GM23338 (cell line): ENCODE measurements at regions not wholly inside any gene's neighbourhood (a gene's known extent, or its start where the extent isn't known, plus 50 kb on each side); places are given as distances from the start of the nearest gene placed in this dataset.

Experiments used
- ATAC-seq: fragments of 200-7000 bp; cut with Tn5 transposase; 3 replicates; pipeline ENCODE4 v1.9.1; 2020
- DNase-seq: peaks from one replicate; pipeline ENCODE4 v3.0.0-alpha.2; 2015; ENCODE audit warnings: low spot score
- H2AFZ ChIP-seq: fragments of 200-600 bp; sonication (generic); 2 replicates; pipeline ENCODE4 v1.8.0; 2016; ENCODE audit warnings: antibody characterized with exemption, mild to moderate bottlenecking, moderate library complexity
- H3F3A ChIP-seq: fragments of 200-600 bp; sonication (generic); replicated peaks from 2 replicates; pipeline ENCODE4 v1.8.0; 2017; ENCODE audit warnings: antibody characterized with exemption, mixed run types, low read depth
- H3K27ac ChIP-seq: fragments of 200-600 bp; sonication (generic); 2 replicates; pipeline ENCODE4 v1.6.1; 2016; ENCODE audit warnings: low read depth
- H3K27me3 ChIP-seq: fragments of 200-600 bp; sonication (generic); 2 replicates; pipeline ENCODE4 v1.8.0; 2016; ENCODE audit warnings: mild to moderate bottlenecking, mixed run types, moderate library complexity; ENCODE audit not compliant: insufficient read depth
- H3K36me3 ChIP-seq: fragments of 200-600 bp; sonication (generic); 2 replicates; pipeline ENCODE4 v1.8.0; 2016; ENCODE audit warnings: mild to moderate bottlenecking; ENCODE audit not compliant: insufficient read depth
- H3K4me1 ChIP-seq: fragments of 200-600 bp; sonication (generic); 2 replicates; pipeline ENCODE4 v1.8.0; 2016; ENCODE audit warnings: mild to moderate bottlenecking, moderate library complexity; ENCODE audit not compliant: insufficient read depth
- H3K4me2 ChIP-seq: fragments of 200-600 bp; sonication (generic); 2 replicates; pipeline ENCODE4 v1.7.1; 2017; ENCODE audit warnings: mixed run types
- H3K4me3 ChIP-seq: fragments of 200-600 bp; sonication (generic); 2 replicates; pipeline ENCODE4 v1.6.1; 2016; ENCODE audit warnings: mixed run types
- H3K79me2 ChIP-seq: fragments of 200-600 bp; sonication (generic); replicated peaks from 2 replicates; pipeline ENCODE4 v1.8.0; 2017; ENCODE audit warnings: mild to moderate bottlenecking; ENCODE audit not compliant: insufficient read depth
- H3K9me2 ChIP-seq: fragments of 200-600 bp; sonication (generic); 2 replicates; pipeline ENCODE4 v1.8.0; 2017; ENCODE audit not compliant: insufficient read depth
- H4K20me1 ChIP-seq: fragments of 200-600 bp; sonication (generic); replicated peaks from 2 replicates; pipeline ENCODE4 v1.8.0; 2017; ENCODE audit warnings: mild to moderate bottlenecking; ENCODE audit not compliant: insufficient read depth
- H3K27ac Mint-ChIP-seq: 2 replicates; pipeline ENCODE4 v1.8.0; 2020; ENCODE audit warnings: inconsistent platforms, mild to moderate bottlenecking, moderate library complexity, mixed read lengths
- H3K27me3 Mint-ChIP-seq: 3 replicates; pipeline ENCODE4 v1.8.0; 2022; ENCODE audit warnings: low read depth, mild to moderate bottlenecking, moderate library complexity, mixed read lengths, inconsistent platforms; ENCODE audit not compliant: insufficient read depth, poor library complexity
- H3K36me3 Mint-ChIP-seq: 3 replicates; pipeline ENCODE4 v1.8.0; 2021; ENCODE audit warnings: low read depth, mild to moderate bottlenecking, inconsistent platforms, moderate library complexity, mixed read lengths
- H3K4me1 Mint-ChIP-seq: 3 replicates; pipeline ENCODE4 v1.8.0; 2020; ENCODE audit warnings: mild to moderate bottlenecking, inconsistent platforms, mixed read lengths
- H3K4me3 Mint-ChIP-seq: 3 replicates; pipeline ENCODE4 v1.8.0; 2021; ENCODE audit warnings: moderate library complexity, mild to moderate bottlenecking, inconsistent platforms, mixed read lengths
- H3K9me3 Mint-ChIP-seq: 3 replicates; pipeline ENCODE4 v1.8.0; 2020; ENCODE audit warnings: moderate library complexity, mild to moderate bottlenecking, inconsistent platforms, mixed read lengths
- CREB1 ChIP-seq: fragments of 250-450 bp; sonication (Bioruptor Pico); IDR thresholded peaks from 2 replicates; pipeline ENCODE4 v1.5.0; 2020; ENCODE audit warnings: low read depth, mild to moderate bottlenecking, moderate library complexity
- EZH2 ChIP-seq: fragments of 200-600 bp; sonication (generic); IDR thresholded peaks from one replicate; pipeline ENCODE4 v1.8.0; 2017; ENCODE audit warnings: antibody characterized with exemption, mild to moderate bottlenecking, low read depth; ENCODE audit not compliant: unreplicated experiment
- EZH2phosphoT487 ChIP-seq: fragments of 200-600 bp; sonication (generic); IDR thresholded peaks from one replicate; pipeline ENCODE4 v1.8.1; 2018; ENCODE audit warnings: antibody characterized with exemption; ENCODE audit not compliant: unreplicated experiment
- JUNB ChIP-seq: IDR thresholded peaks from one replicate; pipeline ENCODE4 v1.6.1; 2016; ENCODE audit warnings: antibody characterized with exemption; ENCODE audit not compliant: unreplicated experiment
- NANOG ChIP-seq: IDR thresholded peaks from 2 replicates; pipeline ENCODE4 v1.6.1; 2016; ENCODE audit warnings: antibody characterized with exemption, borderline replicate concordance
- POLR2AphosphoS5 ChIP-seq: IDR thresholded peaks from 2 replicates; pipeline ENCODE4 v1.6.1; 2016; ENCODE audit warnings: antibody characterized with exemption, low read depth
- REST ChIP-seq: IDR thresholded peaks from one replicate; pipeline ENCODE4 v1.6.1; 2018; ENCODE audit warnings: antibody characterized with exemption; ENCODE audit not compliant: unreplicated experiment
- STAT1 ChIP-seq: IDR thresholded peaks from one replicate; pipeline ENCODE4 v1.6.1; 2016; ENCODE audit warnings: antibody characterized with exemption; ENCODE audit not compliant: unreplicated experiment
- ZNF114 ChIP-seq: fragments of 250-450 bp; sonication (Bioruptor Pico); IDR thresholded peaks from 2 replicates; pipeline ENCODE4 v1.5.0; 2020; ENCODE audit warnings: mild to moderate bottlenecking, moderate library complexity
- ZNF331 ChIP-seq: fragments of 250-450 bp; sonication (Bioruptor Pico); IDR thresholded peaks from 2 replicates; pipeline ENCODE4 v1.5.0; 2020; ENCODE audit warnings: low read depth, mild to moderate bottlenecking, moderate library complexity
- TF ChIP-seq, protein P1 (sequence below): fragments of 250-450 bp; sonication (Bioruptor Pico); IDR thresholded peaks from 2 replicates; pipeline ENCODE4 v1.5.0; 2020; ENCODE audit warnings: mild to moderate bottlenecking, moderate library complexity

DNA sequence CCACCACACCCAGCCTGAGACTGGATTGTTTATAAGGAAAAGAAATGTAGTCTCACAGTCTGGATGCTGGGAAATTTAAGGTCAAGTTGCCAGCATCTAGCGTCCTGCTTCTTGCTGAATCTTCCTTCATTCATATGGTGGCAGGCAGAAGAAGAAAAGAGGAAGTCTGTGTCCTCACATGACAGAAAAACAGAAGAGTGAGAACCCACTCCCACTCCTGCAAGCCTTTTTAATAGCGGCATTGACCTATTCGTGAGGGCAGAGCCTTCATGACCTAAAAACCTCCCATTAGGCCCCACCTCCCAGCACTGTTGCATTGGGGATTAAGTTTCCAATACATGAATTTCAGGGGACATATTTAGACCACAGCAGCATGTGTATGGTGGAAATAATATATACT, 160.8 kb upstream of the BMP2 start (continued):
- TF ChIP-seq ZNF114 (CRISPR knock-in tag) (no peak), ZNF331 (no peak), NANOG (no peak), REST (no peak), STAT1 (no peak), POLR2AphosphoS5 (no peak), EZH2phosphoT487 (no peak), CREB1 (CRISPR knock-in tag) (no peak), EZH2 (no peak)

DNA sequence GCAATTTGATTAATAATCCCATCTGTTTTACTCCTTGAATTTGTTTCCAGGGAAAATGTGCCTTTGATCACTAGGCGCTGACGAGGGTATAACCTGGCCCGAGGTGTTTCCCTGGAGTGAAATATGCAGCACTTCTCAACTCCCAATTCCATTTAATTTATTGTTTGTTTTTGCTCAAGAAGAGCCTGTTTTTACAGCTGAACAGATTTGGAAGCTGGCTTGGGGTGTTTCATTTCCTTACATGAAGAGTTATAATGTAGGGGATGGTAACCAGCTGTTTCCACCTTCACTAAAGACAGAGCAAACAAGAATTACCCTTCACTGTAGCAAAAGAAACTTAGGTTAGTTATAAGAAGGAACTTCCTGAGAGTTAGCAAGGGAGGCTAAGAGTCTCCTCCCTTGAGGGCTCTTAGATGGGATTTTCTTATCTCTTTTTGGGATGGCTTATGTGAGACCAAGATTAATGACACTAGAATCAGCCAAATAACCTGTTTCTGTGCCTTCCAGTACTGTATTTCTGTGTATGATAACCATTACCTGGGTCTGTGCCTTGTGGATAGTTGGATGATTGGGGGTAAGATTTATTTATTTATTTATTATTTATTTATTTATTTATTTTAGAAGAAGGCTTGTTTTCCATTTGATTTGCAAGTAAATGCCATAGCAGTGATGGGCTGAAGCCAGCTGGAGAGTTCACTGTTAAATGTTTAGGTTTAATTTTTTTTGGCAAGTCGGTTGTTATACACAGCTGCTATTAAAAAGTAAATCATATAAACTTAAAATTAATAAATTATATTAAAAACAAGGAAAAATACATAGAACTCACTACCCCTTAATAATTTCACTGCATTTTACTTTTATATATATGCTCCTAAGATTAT, 162.2 kb upstream of the BMP2 start:
- Histone ChIP-seq H3K4me3 (no peak overlapping the region), H3K9me2 (no peaks in the 10 kb centered on the region), H2AFZ (no peak overlapping the region), H3K36me3 (no peaks in the 10 kb centered on the region), H3K4me1 (no peaks in the 10 kb centered on the region), H3K27ac (no peak overlapping the region), H3F3A (no peaks in the 10 kb centered on the region), H4K20me1 (no peaks in the 10 kb centered on the region), H3K27me3 (no peaks in the 10 kb centered on the region), H3K4me2 (no peak overlapping the region), H3K79me2 (no peaks in the 10 kb centered on the region)
- Mint-ChIP-seq H3K4me1 (no peaks in the 10 kb centered on the region), H3K27ac (no peak overlapping the region), H3K27me3 (no peaks in the 10 kb centered on the region), H3K36me3 (no peaks in the 10 kb centered on the region), H3K9me3 (no peaks in the 10 kb centered on the region), H3K4me3 (no peak overlapping the region)
- DNase-seq = no peak
- ATAC-seq = no peak
- TF ChIP-seq EZH2phosphoT487 (no peak), JUNB (no peak), ZNF114 (CRISPR knock-in tag) (no peak), REST (no peak), STAT1 (no peak)
- TF ChIP-seq, protein P1, sequence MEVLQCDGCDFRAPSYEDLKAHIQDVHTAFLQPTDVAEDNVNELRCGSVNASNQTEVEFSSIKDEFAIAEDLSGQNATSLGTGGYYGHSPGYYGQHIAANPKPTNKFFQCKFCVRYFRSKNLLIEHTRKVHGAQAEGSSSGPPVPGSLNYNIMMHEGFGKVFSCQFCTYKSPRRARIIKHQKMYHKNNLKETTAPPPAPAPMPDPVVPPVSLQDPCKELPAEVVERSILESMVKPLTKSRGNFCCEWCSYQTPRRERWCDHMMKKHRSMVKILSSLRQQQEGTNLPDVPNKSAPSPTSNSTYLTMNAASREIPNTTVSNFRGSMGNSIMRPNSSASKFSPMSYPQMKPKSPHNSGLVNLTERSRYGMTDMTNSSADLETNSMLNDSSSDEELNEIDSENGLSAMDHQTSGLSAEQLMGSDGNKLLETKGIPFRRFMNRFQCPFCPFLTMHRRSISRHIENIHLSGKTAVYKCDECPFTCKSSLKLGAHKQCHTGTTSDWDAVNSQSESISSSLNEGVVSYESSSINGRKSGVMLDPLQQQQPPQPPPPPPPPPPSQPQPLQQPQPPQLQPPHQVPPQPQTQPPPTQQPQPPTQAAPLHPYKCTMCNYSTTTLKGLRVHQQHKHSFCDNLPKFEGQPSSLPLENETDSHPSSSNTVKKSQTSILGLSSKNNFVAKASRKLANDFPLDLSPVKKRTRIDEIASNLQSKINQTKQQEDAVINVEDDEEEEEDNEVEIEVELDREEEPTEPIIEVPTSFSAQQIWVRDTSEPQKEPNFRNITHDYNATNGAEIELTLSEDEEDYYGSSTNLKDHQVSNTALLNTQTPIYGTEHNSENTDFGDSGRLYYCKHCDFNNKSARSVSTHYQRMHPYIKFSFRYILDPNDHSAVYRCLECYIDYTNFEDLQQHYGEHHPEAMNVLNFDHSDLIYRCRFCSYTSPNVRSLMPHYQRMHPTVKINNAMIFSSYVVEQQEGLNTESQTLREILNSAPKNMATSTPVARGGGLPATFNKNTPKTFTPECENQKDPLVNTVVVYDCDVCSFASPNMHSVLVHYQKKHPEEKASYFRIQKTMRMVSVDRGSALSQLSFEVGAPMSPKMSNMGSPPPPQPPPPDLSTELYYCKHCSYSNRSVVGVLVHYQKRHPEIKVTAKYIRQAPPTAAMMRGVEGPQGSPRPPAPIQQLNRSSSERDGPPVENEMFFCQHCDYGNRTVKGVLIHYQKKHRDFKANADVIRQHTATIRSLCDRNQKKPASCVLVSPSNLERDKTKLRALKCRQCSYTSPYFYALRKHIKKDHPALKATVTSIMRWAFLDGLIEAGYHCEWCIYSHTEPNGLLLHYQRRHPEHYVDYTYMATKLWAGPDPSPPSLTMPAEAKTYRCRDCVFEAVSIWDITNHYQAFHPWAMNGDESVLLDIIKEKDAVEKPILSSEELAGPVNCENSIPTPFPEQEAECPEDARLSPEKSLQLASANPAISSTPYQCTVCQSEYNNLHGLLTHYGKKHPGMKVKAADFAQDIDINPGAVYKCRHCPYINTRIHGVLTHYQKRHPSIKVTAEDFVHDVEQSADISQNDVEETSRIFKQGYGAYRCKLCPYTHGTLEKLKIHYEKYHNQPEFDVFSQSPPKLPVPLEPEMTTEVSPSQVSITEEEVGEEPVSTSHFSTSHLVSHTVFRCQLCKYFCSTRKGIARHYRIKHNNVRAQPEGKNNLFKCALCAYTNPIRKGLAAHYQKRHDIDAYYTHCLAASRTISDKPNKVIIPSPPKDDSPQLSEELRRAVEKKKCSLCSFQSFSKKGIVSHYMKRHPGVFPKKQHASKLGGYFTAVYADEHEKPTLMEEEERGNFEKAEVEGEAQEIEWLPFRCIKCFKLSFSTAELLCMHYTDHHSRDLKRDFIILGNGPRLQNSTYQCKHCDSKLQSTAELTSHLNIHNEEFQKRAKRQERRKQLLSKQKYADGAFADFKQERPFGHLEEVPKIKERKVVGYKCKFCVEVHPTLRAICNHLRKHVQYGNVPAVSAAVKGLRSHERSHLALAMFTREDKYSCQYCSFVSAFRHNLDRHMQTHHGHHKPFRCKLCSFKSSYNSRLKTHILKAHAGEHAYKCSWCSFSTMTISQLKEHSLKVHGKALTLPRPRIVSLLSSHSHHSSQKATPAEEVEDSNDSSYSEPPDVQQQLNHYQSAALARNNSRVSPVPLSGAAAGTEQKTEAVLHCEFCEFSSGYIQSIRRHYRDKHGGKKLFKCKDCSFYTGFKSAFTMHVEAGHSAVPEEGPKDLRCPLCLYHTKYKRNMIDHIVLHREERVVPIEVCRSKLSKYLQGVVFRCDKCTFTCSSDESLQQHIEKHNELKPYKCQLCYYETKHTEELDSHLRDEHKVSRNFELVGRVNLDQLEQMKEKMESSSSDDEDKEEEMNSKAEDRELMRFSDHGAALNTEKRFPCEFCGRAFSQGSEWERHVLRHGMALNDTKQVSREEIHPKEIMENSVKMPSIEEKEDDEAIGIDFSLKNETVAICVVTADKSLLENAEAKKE (CRISPR knock-in tag) = no peak
